Breast epithelium (tissue), 4 donors: ENCODE measurements at regions not wholly inside any gene's neighbourhood (a gene's known extent, or its start where the extent isn't known, plus 50 kb on each side); places are given as distances from the start of the nearest gene placed in this dataset.

Experiments used
- DNase-seq, 2 donors: peaks; one replicate each; pipeline ENCODE4 v3.0.0-alpha.2; 2019; ENCODE audit warnings: low spot score in 2 of 2
- H3K27ac ChIP-seq, 2 donors: fragments of 200-600 bp; sonication (generic) in 1 of 2; one replicate each; pipeline ENCODE4 v1.5.1; 2016 to 2019; ENCODE audit warnings: mild to moderate bottlenecking in 1 of 2
- H3K27me3 ChIP-seq, 2 donors: fragments of 200-600 bp; sonication (generic) in 1 of 2; one replicate each; pipeline versions ENCODE4 v1.5.1 to v1.6.0; 2017 to 2019; ENCODE audit warnings: control low read depth in 1 of 2, mild to moderate bottlenecking in 1 of 2
- H3K36me3 ChIP-seq: fragments of 200-600 bp; one replicate; pipeline ENCODE4 v1.5.1; 2019
- H3K4me1 ChIP-seq, 2 donors: fragments of 200-600 bp; sonication (generic); one replicate each; pipeline ENCODE4 v1.5.1; 2016 to 2019; ENCODE audit warnings: control low read depth in 1 of 2
- H3K4me3 ChIP-seq, 3 donors: fragments of 200-600 bp; sonication (generic); 1 replicate in 2 of 3; 2 replicates in 1 of 3; pipeline ENCODE4 v1.5.1; 2016 to 2019; ENCODE audit warnings: mild to moderate bottlenecking in 3 of 3, moderate library complexity in 2 of 3
- H3K9me3 ChIP-seq, 2 donors: fragments of 200-600 bp; sonication (generic) in 1 of 2; one replicate each; pipeline ENCODE4 v1.5.1; 2016 to 2019; ENCODE audit warnings: control low read depth in 1 of 2
- CTCF ChIP-seq, 3 donors: fragments of 450-650 bp; IDR thresholded peaks; one replicate each; pipeline ENCODE4 v1.5.1; 2016 to 2017; ENCODE audit warnings: antibody characterized with exemption in 3 of 3, mild to moderate bottlenecking in 3 of 3, moderate library complexity in 3 of 3
- POLR2A ChIP-seq: fragments of 450-650 bp; IDR thresholded peaks from one replicate; pipeline ENCODE4 v1.6.1; 2016; ENCODE audit warnings: antibody characterized with exemption, mild to moderate bottlenecking, moderate library complexity
- POLR2AphosphoS5 ChIP-seq, 3 donors: sonication (generic); formaldehyde crosslinking; IDR thresholded peaks; one replicate each; pipeline ENCODE4 v1.6.1; 2017; ENCODE audit warnings: antibody characterized with exemption in 3 of 3
- intact Hi-C: fragments of 100-400 bp; cut with DNase I; formaldehyde crosslinking; loops from one replicate; pipeline ENCODE4 v1.15.1; 2023; ENCODE audit warnings: low total_unique reads

GRCh38 chr4:180866933-180867643 is 1376.1 kb upstream of the TENM3 start:
- DNase-seq = no peak
- Histone ChIP-seq H3K27ac (no peak overlapping the region), H3K4me3 (no peak overlapping the region), H3K9me3 (peaks cover 13 to 26% of the 10 kb centered on the region in 2 donors), H3K27me3 (no peaks in the 10 kb centered on the region), H3K36me3 (no peaks in the 10 kb centered on the region), H3K4me1 (no peaks in the 10 kb centered on the region)
- no peak for TF ChIP-seq POLR2A
- TF ChIP-seq CTCF (IDR thresholded peaks at IDR 0.05) = no peak
- no peak for TF ChIP-seq POLR2AphosphoS5 (IDR thresholded peaks at IDR 0.05)
- intact Hi-C loops = no loop called here

DNA sequence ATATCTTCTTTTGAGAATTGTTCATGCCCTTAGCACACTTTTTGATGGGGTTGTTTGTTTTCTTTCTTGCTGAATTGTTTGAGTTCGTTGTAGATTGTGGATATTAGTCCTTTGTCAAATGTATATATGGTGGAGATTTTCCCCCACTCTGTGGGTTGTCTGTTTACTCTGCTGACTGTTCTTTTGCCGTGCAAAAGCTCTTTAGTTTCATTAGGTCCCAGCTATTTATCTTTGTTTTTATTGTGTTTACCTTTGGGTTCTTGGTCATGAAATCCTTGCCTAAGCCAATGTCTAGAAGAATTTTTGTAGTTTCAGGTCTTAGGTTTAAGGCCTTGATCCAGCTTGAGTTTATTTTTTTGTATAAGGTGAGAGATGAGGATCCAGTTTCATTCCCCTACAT is 1372.6 kb upstream of the TENM3 start:
- no peak for TF ChIP-seq POLR2AphosphoS5 (IDR thresholded peaks at IDR 0.05)
- TF ChIP-seq POLR2A = no peak
- TF ChIP-seq CTCF (IDR thresholded peaks at IDR 0.05) = no peak

GRCh38 chr4:180898305-180898704 is 1344.9 kb upstream of the TENM3 start:
- H3K27me3 ChIP-seq = no peaks in the 10 kb centered on the region
- TF ChIP-seq CTCF (IDR thresholded peaks at IDR 0.05) (no peak), POLR2A (no peak), POLR2AphosphoS5 (IDR thresholded peaks at IDR 0.05) (no peak)
- H3K4me3 ChIP-seq = no peak overlapping the region
- intact Hi-C loops = no loop called here
- no peaks in the 10 kb centered on the region for H3K36me3 ChIP-seq
- DNase-seq = no peak
- no peaks in the 10 kb centered on the region for H3K9me3 ChIP-seq
- H3K4me1 ChIP-seq = no peaks in the 10 kb centered on the region
- H3K27ac ChIP-seq = no peak overlapping the region

More for the DNA sequence above, 1372.6 kb upstream of the TENM3 start:
- H3K27me3 ChIP-seq = no peaks in the 10 kb centered on the region
- intact Hi-C loops = no loop called here
- H3K4me1 ChIP-seq = no peaks in the 10 kb centered on the region
- no peaks in the 10 kb centered on the region for H3K36me3 ChIP-seq
- H3K27ac ChIP-seq = no peak overlapping the region
- DNase-seq = no peak
- H3K9me3 ChIP-seq = peaks cover 17 to 28% of the 10 kb centered on the region in 2 donors
- no peak overlapping the region for H3K4me3 ChIP-seq

DNA sequence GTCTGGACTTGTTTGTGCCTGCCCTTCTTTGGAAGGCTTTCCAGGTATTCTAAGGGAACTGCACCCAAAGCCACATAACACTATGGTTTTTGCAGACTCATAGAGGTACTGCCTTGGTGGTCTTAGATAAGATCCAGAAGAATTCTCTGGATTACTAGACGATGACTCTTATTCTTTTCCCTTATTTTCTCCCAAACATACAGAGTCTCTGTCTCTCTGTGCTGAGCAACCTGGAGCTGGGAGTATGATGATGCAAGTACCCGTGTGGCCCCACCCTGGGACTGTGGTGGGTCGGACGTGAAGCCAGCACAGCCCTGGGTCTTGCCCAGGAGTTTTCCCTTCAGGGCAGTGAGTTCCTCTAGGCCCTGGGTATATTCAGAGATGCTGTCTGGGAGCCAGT is 1342.4 kb upstream of the TENM3 start:
- Histone ChIP-seq H3K9me3 (no peaks in the 10 kb centered on the region), H3K36me3 (no peaks in the 10 kb centered on the region), H3K27me3 (no peaks in the 10 kb centered on the region), H3K4me1 (no peaks in the 10 kb centered on the region), H3K27ac (no peak overlapping the region), H3K4me3 (no peak overlapping the region)
- DNase-seq = no peak
- intact Hi-C loops = no loop called here
- TF ChIP-seq POLR2AphosphoS5 (IDR thresholded peaks at IDR 0.05) (no peak), POLR2A (no peak), CTCF (IDR thresholded peaks at IDR 0.05) (no peak)

DNA sequence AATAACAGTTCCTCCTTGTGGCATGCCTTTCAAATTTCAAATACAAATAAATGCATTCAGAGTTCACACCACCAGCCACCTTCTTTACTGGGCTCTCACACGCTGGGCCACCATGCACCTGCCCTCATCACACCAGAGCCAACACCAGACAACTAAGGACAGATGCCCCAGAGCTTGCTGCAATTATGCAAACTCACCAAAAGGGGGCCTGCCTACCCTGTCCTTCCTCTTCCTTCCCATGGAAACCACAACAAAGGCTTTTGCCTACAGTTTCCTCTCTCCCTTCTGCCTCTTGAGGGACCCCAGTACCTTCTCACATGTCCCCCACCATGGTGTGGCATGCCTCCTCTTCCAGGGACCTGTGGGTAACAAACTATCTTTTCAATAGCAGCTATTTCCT is 1333.9 kb upstream of the TENM3 start:
- H3K36me3 ChIP-seq = no peaks in the 10 kb centered on the region
- H3K27ac ChIP-seq = no peak overlapping the region
- no peak overlapping the region for H3K4me3 ChIP-seq
- H3K27me3 ChIP-seq = no peaks in the 10 kb centered on the region
- no peak for TF ChIP-seq CTCF (IDR thresholded peaks at IDR 0.05)
- no peak for TF ChIP-seq POLR2A
- TF ChIP-seq POLR2AphosphoS5 (IDR thresholded peaks at IDR 0.05) = no peak
- intact Hi-C loops = no loop called here
- no peaks in the 10 kb centered on the region for H3K4me1 ChIP-seq
- no peak for DNase-seq
- H3K9me3 ChIP-seq = no peaks in the 10 kb centered on the region
